ENCODE measurements at regions not wholly inside any gene's neighbourhood (a gene's known extent, or its start where the extent isn't known, plus 50 kb on each side); places are given as distances from the start of the nearest gene placed in this dataset.

DNA sequence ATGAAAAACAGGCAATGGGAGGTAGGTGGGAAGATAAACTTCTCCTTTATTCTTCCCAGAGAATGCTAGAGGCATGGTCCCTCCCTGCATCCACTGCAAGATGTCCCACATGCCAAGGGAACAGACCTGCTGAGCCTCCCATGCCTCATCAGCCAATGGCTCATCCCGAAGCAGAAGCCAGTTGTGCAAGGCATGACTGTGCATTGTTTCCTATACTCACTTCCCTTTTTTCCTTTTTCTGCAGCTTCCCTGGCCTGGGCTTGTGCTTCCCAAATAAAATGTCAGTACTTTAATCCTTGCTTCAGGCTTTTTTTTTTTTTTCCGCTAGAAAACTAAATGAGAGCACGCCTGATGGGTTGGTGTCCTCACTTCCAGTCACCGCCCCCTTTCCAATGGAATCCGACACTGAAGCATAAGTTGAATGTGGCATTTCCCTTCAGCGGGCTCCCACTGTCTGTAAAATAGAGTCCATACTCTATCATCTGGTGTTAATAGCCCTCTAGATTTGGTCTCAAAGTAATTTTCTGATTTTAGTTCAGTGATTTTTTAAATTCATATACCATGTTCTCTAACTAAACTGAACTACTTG, 239.0 kb upstream of the JADE1 start:
- DNase-seq (ENCODE audit: low read depth) (peak; percentile 80), FAIRE-seq (peak; percentile 90)
- H3K36me3 ChIP-seq (ENCODE audit: control insufficient read depth, insufficient read depth, low read length): no peaks in the 10 kb centered on the region
- no peaks in the 10 kb centered on the region for H3K27me3 ChIP-seq (ENCODE audit: control insufficient read depth, insufficient read depth, low read length)
- no peak overlapping the region for H3K4me3 ChIP-seq (ENCODE audit: low read depth, low read length)
- TF ChIP-seq CTCF (IDR thresholded peaks at IDR 0.05; ENCODE audit: insufficient read depth, low read length, severe bottlenecking): no peak

- no peak for FAIRE-seq
- Histone ChIP-seq H3K27me3 (ENCODE audit: control insufficient read depth, insufficient read depth, low read length) (no peaks in the 10 kb centered on the region), H3K36me3 (ENCODE audit: control insufficient read depth, insufficient read depth, low read length) (no peaks in the 10 kb centered on the region), H3K4me3 (ENCODE audit: low read depth, low read length) (no peak overlapping the region)
- no peak for TF ChIP-seq CTCF (IDR thresholded peaks at IDR 0.05; ENCODE audit: insufficient read depth, low read length, severe bottlenecking)
- DNase-seq (ENCODE audit: low read depth): no peak
Observed at GRCh38 chr4:128566693-128567092, 242.8 kb upstream of the JADE1 start.

DNA sequence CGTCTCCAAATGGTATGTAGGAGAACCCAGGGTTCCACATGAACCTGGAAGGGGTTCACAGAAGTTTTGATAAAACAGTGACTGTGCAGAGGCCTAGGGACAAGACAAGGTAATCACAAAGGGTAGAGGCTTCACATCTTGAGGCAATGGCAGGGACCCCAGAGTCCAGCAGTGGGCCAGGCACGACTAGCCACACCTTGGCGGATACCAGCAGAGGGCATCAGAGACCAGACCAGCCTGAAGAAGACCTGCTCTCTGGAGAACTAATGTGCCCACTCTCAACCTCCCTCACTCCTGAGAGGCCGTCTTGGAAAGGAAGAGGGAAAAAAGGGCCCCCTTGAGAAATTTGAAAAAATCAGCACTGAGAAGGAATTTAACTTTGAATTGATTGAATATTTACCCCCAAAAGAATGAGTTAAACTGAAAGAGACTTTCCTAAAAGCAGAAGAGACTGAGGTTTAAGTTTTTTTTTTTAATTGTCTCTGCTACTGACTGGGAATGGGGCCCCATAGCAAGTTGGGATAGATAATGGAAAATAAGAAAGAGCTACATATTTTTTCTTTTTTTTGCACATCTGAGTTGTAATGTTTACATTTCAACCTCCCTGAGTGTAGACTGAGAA, 243.8 kb upstream of the JADE1 start:
- peak; percentile 77 for TF ChIP-seq CTCF (IDR thresholded peaks at IDR 0.05; ENCODE audit: insufficient read depth, low read length, severe bottlenecking)
- Histone ChIP-seq H3K36me3 (ENCODE audit: control insufficient read depth, insufficient read depth, low read length) (no peaks in the 10 kb centered on the region), H3K4me3 (ENCODE audit: low read depth, low read length) (no peak overlapping the region), H3K27me3 (ENCODE audit: control insufficient read depth, insufficient read depth, low read length) (no peaks in the 10 kb centered on the region)
- FAIRE-seq (no peak), DNase-seq (ENCODE audit: low read depth) (peak; percentile 36)

GRCh38 chr4:128565054-128565453, 244.4 kb upstream of the JADE1 start:
- no peak for TF ChIP-seq CTCF (IDR thresholded peaks at IDR 0.05; ENCODE audit: insufficient read depth, low read length, severe bottlenecking)
- no peaks in the 10 kb centered on the region for H3K36me3 ChIP-seq (ENCODE audit: control insufficient read depth, insufficient read depth, low read length)
- no peak for FAIRE-seq
- no peak overlapping the region for H3K4me3 ChIP-seq (ENCODE audit: low read depth, low read length)
- H3K27me3 ChIP-seq (ENCODE audit: control insufficient read depth, insufficient read depth, low read length): no peaks in the 10 kb centered on the region
- no peak for DNase-seq (ENCODE audit: low read depth)

- Histone ChIP-seq H3K27me3 (ENCODE audit: control insufficient read depth, insufficient read depth, low read length) (no peaks in the 10 kb centered on the region), H3K36me3 (ENCODE audit: control insufficient read depth, insufficient read depth, low read length) (no peaks in the 10 kb centered on the region), H3K4me3 (ENCODE audit: low read depth, low read length) (no peak overlapping the region)
- no peak for FAIRE-seq
- no peak for DNase-seq (ENCODE audit: low read depth)
- no peak for TF ChIP-seq CTCF (IDR thresholded peaks at IDR 0.05; ENCODE audit: insufficient read depth, low read length, severe bottlenecking)
Observed at GRCh38 chr4:128564081-128564630, 245.3 kb upstream of the JADE1 start.

All from bronchial epithelial cell (primary cell).